ENCODE measurements at regions not wholly inside any gene's neighbourhood (a gene's known extent, or its start where the extent isn't known, plus 50 kb on each side); places are given as distances from the start of the nearest gene placed in this dataset.
A peak's percentile ranks its signal among the peaks of the same experiment; 100 is the strongest.

DNA sequence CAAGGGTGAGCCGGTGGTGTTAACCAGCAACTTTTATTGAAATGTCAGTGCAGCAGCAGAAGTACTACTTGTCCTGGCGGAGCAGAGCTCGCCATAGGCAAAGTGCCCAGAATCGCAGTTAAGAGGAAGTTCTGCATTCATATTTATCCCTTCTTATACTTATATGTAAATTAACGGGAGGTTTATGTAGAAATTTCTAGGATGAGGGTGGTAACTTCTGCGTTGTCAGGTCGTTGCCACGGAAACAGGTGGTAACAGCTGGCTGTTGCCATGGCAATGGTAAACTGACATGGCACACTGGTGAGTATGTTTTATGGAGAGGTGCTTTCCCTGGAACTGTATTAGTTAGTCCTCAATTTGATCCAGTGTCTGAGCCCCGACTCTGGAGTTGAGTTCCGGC is 2494.9 kb upstream of the PCDH20 start:
- Histone ChIP-seq H2AFZ (no peak overlapping the region), H3K27me3 (ENCODE audit: insufficient read depth) (no peaks in the 10 kb centered on the region), H3F3A (replicated peaks; ENCODE audit: low read depth) (no peaks in the 10 kb centered on the region), H4K20me1 (replicated peaks; ENCODE audit: insufficient read depth) (no peaks in the 10 kb centered on the region), H3K79me2 (replicated peaks; ENCODE audit: insufficient read depth) (no peaks in the 10 kb centered on the region), H3K36me3 (ENCODE audit: insufficient read depth) (no peaks in the 10 kb centered on the region), H3K4me1 (ENCODE audit: insufficient read depth) (no peaks in the 10 kb centered on the region), H3K27ac (ENCODE audit: low read depth) (no peak overlapping the region), H3K9me2 (ENCODE audit: insufficient read depth) (no peaks in the 10 kb centered on the region), H3K4me2 (no peak overlapping the region), H3K4me3 (no peak overlapping the region)
- Mint-ChIP-seq H3K36me3 (ENCODE audit: low read depth) (no peaks in the 10 kb centered on the region), H3K27me3 (ENCODE audit: insufficient read depth, low read depth, poor library complexity) (no peaks in the 10 kb centered on the region), H3K27ac (no peak overlapping the region), H3K4me1 (no peaks in the 10 kb centered on the region), H3K4me3 (no peak overlapping the region), H3K9me3 (no peaks in the 10 kb centered on the region)
- TF ChIP-seq STAT1 (IDR thresholded peaks at IDR 0.05; ENCODE audit: unreplicated experiment) (no peak), ZNF331 (CRISPR knock-in tag; IDR thresholded peaks at IDR 0.05; ENCODE audit: low read depth) (no peak), EZH2 (IDR thresholded peaks at IDR 0.05; ENCODE audit: low read depth, unreplicated experiment) (no peak), EZH2phosphoT487 (IDR thresholded peaks at IDR 0.05; ENCODE audit: unreplicated experiment) (no peak), ZNF114 (CRISPR knock-in tag; IDR thresholded peaks at IDR 0.05) (no peak)
- TF ChIP-seq, protein P1, sequence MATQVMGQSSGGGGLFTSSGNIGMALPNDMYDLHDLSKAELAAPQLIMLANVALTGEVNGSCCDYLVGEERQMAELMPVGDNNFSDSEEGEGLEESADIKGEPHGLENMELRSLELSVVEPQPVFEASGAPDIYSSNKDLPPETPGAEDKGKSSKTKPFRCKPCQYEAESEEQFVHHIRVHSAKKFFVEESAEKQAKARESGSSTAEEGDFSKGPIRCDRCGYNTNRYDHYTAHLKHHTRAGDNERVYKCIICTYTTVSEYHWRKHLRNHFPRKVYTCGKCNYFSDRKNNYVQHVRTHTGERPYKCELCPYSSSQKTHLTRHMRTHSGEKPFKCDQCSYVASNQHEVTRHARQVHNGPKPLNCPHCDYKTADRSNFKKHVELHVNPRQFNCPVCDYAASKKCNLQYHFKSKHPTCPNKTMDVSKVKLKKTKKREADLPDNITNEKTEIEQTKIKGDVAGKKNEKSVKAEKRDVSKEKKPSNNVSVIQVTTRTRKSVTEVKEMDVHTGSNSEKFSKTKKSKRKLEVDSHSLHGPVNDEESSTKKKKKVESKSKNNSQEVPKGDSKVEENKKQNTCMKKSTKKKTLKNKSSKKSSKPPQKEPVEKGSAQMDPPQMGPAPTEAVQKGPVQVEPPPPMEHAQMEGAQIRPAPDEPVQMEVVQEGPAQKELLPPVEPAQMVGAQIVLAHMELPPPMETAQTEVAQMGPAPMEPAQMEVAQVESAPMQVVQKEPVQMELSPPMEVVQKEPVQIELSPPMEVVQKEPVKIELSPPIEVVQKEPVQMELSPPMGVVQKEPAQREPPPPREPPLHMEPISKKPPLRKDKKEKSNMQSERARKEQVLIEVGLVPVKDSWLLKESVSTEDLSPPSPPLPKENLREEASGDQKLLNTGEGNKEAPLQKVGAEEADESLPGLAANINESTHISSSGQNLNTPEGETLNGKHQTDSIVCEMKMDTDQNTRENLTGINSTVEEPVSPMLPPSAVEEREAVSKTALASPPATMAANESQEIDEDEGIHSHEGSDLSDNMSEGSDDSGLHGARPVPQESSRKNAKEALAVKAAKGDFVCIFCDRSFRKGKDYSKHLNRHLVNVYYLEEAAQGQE (IDR thresholded peaks at IDR 0.05; ENCODE audit: unreplicated experiment), result no peak
- TF ChIP-seq, protein P2, sequence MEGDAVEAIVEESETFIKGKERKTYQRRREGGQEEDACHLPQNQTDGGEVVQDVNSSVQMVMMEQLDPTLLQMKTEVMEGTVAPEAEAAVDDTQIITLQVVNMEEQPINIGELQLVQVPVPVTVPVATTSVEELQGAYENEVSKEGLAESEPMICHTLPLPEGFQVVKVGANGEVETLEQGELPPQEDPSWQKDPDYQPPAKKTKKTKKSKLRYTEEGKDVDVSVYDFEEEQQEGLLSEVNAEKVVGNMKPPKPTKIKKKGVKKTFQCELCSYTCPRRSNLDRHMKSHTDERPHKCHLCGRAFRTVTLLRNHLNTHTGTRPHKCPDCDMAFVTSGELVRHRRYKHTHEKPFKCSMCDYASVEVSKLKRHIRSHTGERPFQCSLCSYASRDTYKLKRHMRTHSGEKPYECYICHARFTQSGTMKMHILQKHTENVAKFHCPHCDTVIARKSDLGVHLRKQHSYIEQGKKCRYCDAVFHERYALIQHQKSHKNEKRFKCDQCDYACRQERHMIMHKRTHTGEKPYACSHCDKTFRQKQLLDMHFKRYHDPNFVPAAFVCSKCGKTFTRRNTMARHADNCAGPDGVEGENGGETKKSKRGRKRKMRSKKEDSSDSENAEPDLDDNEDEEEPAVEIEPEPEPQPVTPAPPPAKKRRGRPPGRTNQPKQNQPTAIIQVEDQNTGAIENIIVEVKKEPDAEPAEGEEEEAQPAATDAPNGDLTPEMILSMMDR (conservative IDR thresholded peaks at IDR 0.05; ENCODE audit: low read depth in 2 of 2), result no peak
- ATAC-seq, result peak; percentile 52
- DNase-seq (ENCODE audit: low spot score), result peak; percentile 70

DNA sequence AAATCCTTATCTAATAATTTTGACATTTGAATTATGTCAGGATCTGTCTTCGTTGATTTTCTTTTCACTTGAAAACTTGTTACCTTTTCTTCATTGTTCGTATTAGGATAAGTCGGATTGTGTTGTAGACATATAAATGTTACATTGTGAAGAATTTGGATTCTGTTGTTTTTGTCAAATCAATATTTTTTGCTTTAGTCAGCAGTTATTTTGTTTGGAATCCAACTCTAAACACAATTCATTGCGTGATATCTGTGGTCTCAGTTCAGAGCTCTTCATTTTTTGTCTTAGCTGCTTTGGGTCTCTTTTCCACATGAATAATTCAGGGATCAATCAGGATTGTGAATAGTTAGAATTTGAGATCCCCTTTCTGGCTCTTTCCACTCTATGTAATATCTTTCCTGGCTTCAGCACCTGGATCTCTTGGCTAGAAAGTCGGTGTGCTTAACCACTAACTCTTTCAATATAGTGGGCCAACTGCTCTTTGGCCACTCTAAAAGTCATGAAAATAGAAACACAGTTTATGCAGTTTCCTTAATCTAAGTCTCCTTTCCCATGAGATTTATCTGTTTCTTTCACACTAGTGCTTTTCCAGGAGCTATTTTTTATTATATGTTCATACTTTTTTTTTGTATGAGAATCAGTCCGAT is 2494.2 kb upstream of the PCDH20 start:
- Histone ChIP-seq H3K4me1 (ENCODE audit: insufficient read depth) (no peaks in the 10 kb centered on the region), H3K36me3 (ENCODE audit: insufficient read depth) (no peaks in the 10 kb centered on the region), H2AFZ (no peak overlapping the region), H3K79me2 (replicated peaks; ENCODE audit: insufficient read depth) (no peaks in the 10 kb centered on the region), H3F3A (replicated peaks; ENCODE audit: low read depth) (no peaks in the 10 kb centered on the region), H3K9me2 (ENCODE audit: insufficient read depth) (no peaks in the 10 kb centered on the region), H3K27ac (ENCODE audit: low read depth) (no peak overlapping the region), H3K4me3 (no peak overlapping the region), H3K4me2 (no peak overlapping the region), H3K27me3 (ENCODE audit: insufficient read depth) (no peaks in the 10 kb centered on the region), H4K20me1 (replicated peaks; ENCODE audit: insufficient read depth) (no peaks in the 10 kb centered on the region)
- no peaks in the 10 kb centered on the region for H3K9me3 Mint-ChIP-seq
- H3K27me3 Mint-ChIP-seq (ENCODE audit: insufficient read depth, low read depth, poor library complexity), result no peaks in the 10 kb centered on the region
- no peaks in the 10 kb centered on the region for H3K36me3 Mint-ChIP-seq (ENCODE audit: low read depth)
- no peak overlapping the region for H3K4me3 Mint-ChIP-seq
- DNase-seq (ENCODE audit: low spot score), result no peak
- no peak for ATAC-seq
- no peaks in the 10 kb centered on the region for H3K4me1 Mint-ChIP-seq
- no peak overlapping the region for H3K27ac Mint-ChIP-seq
- TF ChIP-seq CREB1 (CRISPR knock-in tag; IDR thresholded peaks at IDR 0.05; ENCODE audit: low read depth), result no peak
- TF ChIP-seq NANOG (IDR thresholded peaks at IDR 0.05; ENCODE audit: borderline replicate concordance), result no peak
- no peak for TF ChIP-seq POLR2AphosphoS5 (IDR thresholded peaks at IDR 0.05; ENCODE audit: low read depth)
- TF ChIP-seq, protein P3, sequence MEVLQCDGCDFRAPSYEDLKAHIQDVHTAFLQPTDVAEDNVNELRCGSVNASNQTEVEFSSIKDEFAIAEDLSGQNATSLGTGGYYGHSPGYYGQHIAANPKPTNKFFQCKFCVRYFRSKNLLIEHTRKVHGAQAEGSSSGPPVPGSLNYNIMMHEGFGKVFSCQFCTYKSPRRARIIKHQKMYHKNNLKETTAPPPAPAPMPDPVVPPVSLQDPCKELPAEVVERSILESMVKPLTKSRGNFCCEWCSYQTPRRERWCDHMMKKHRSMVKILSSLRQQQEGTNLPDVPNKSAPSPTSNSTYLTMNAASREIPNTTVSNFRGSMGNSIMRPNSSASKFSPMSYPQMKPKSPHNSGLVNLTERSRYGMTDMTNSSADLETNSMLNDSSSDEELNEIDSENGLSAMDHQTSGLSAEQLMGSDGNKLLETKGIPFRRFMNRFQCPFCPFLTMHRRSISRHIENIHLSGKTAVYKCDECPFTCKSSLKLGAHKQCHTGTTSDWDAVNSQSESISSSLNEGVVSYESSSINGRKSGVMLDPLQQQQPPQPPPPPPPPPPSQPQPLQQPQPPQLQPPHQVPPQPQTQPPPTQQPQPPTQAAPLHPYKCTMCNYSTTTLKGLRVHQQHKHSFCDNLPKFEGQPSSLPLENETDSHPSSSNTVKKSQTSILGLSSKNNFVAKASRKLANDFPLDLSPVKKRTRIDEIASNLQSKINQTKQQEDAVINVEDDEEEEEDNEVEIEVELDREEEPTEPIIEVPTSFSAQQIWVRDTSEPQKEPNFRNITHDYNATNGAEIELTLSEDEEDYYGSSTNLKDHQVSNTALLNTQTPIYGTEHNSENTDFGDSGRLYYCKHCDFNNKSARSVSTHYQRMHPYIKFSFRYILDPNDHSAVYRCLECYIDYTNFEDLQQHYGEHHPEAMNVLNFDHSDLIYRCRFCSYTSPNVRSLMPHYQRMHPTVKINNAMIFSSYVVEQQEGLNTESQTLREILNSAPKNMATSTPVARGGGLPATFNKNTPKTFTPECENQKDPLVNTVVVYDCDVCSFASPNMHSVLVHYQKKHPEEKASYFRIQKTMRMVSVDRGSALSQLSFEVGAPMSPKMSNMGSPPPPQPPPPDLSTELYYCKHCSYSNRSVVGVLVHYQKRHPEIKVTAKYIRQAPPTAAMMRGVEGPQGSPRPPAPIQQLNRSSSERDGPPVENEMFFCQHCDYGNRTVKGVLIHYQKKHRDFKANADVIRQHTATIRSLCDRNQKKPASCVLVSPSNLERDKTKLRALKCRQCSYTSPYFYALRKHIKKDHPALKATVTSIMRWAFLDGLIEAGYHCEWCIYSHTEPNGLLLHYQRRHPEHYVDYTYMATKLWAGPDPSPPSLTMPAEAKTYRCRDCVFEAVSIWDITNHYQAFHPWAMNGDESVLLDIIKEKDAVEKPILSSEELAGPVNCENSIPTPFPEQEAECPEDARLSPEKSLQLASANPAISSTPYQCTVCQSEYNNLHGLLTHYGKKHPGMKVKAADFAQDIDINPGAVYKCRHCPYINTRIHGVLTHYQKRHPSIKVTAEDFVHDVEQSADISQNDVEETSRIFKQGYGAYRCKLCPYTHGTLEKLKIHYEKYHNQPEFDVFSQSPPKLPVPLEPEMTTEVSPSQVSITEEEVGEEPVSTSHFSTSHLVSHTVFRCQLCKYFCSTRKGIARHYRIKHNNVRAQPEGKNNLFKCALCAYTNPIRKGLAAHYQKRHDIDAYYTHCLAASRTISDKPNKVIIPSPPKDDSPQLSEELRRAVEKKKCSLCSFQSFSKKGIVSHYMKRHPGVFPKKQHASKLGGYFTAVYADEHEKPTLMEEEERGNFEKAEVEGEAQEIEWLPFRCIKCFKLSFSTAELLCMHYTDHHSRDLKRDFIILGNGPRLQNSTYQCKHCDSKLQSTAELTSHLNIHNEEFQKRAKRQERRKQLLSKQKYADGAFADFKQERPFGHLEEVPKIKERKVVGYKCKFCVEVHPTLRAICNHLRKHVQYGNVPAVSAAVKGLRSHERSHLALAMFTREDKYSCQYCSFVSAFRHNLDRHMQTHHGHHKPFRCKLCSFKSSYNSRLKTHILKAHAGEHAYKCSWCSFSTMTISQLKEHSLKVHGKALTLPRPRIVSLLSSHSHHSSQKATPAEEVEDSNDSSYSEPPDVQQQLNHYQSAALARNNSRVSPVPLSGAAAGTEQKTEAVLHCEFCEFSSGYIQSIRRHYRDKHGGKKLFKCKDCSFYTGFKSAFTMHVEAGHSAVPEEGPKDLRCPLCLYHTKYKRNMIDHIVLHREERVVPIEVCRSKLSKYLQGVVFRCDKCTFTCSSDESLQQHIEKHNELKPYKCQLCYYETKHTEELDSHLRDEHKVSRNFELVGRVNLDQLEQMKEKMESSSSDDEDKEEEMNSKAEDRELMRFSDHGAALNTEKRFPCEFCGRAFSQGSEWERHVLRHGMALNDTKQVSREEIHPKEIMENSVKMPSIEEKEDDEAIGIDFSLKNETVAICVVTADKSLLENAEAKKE (CRISPR knock-in tag; IDR thresholded peaks at IDR 0.05), result no peak

All from GM23338 (cell line).